ENCODE measurements at regions not wholly inside any gene's neighbourhood (a gene's known extent, or its start where the extent isn't known, plus 50 kb on each side); places are given as distances from the start of the nearest gene placed in this dataset.

DNA sequence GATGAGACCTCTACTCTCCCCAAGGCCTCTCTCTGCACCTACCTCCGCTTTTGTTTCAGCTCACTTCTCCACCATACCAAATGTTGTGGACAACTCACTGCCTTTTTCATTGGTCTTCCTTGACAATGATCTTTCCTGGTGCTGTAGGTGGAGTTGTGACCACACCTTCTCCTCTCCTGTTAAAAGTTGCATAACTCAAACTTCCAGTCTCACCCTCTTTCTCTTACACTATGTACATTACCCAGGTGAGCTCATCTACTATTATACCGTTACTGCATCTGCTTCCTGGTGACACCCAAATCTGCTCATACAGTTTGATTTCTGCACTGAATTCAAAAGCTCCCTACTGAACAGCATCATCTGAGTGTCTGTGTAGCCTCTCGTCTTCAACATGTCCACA, 542.8 kb downstream of the GALC start:
- no peaks in the 10 kb centered on the region for H3K36me3 Mint-ChIP-seq (ENCODE audit: low read depth, unreplicated experiment)
- Histone ChIP-seq H3K9me3 (ENCODE audit: insufficient read depth, low read depth, low read length) (no peaks in the 10 kb centered on the region), H3K4me3 (ENCODE audit: insufficient read depth, low read depth, low read length) (no peak overlapping the region), H3K27ac (ENCODE audit: low read depth, low read length) (no peak overlapping the region), H3K79me2 (ENCODE audit: insufficient read depth, low read length) (no peaks in the 10 kb centered on the region), H3K9ac (ENCODE audit: low read length) (no peak overlapping the region), H3K4me2 (ENCODE audit: low read length) (no peak overlapping the region), H3K4me1 (ENCODE audit: insufficient read depth, low read length) (no peaks in the 10 kb centered on the region), H4K20me1 (ENCODE audit: insufficient read depth, low read length) (no peaks in the 10 kb centered on the region), H2AFZ (ENCODE audit: low read depth, low read length) (no peak overlapping the region), H3K36me3 (ENCODE audit: insufficient read depth, low read length) (no peaks in the 10 kb centered on the region), H3K27me3 (ENCODE audit: insufficient read depth, low read length) (no peaks in the 10 kb centered on the region)
- no peak for DNase-seq (ENCODE audit: low read depth)
- no peak for FAIRE-seq
- H3K27me3 Mint-ChIP-seq (ENCODE audit: low read depth, unreplicated experiment), result no peaks in the 10 kb centered on the region
- no peak overlapping the region for H3K4me3 Mint-ChIP-seq (ENCODE audit: unreplicated experiment)
- H3K9me3 Mint-ChIP-seq (ENCODE audit: unreplicated experiment), result no peaks in the 10 kb centered on the region
- H3K27ac Mint-ChIP-seq (ENCODE audit: unreplicated experiment), result no peak overlapping the region
- no peaks in the 10 kb centered on the region for H3K4me1 Mint-ChIP-seq (ENCODE audit: low read depth, unreplicated experiment)
- TF ChIP-seq, protein P1, sequence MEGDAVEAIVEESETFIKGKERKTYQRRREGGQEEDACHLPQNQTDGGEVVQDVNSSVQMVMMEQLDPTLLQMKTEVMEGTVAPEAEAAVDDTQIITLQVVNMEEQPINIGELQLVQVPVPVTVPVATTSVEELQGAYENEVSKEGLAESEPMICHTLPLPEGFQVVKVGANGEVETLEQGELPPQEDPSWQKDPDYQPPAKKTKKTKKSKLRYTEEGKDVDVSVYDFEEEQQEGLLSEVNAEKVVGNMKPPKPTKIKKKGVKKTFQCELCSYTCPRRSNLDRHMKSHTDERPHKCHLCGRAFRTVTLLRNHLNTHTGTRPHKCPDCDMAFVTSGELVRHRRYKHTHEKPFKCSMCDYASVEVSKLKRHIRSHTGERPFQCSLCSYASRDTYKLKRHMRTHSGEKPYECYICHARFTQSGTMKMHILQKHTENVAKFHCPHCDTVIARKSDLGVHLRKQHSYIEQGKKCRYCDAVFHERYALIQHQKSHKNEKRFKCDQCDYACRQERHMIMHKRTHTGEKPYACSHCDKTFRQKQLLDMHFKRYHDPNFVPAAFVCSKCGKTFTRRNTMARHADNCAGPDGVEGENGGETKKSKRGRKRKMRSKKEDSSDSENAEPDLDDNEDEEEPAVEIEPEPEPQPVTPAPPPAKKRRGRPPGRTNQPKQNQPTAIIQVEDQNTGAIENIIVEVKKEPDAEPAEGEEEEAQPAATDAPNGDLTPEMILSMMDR (IDR thresholded peaks at IDR 0.05; ENCODE audit: insufficient read depth, low read depth, low read length), result no peak
- no peak for TF ChIP-seq EZH2 (IDR thresholded peaks at IDR 0.05; ENCODE audit: insufficient read depth, low read length)

DNA sequence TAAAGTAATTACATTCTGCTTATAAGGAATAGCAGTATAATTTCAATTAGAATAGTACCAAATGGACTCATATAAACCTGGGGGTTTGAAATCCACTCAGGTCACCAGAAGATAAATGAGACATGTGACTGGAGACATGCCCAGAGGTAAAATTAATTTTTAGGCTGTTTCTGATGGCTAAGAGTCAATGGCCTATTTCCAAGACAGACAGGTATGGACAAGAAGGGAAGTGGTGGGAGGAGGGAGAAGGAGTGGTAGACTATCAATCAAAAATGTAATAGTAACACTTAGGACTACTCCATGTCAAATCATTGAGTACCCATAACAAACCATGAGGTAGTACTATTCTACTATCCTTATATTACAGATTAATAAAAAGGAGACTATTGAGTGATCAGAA, 544.0 kb downstream of the GALC start:
- H3K4me3 ChIP-seq (ENCODE audit: insufficient read depth, low read depth, low read length), result no peak overlapping the region
- Mint-ChIP-seq H3K27me3 (ENCODE audit: low read depth, unreplicated experiment) (no peaks in the 10 kb centered on the region), H3K4me3 (ENCODE audit: unreplicated experiment) (no peak overlapping the region), H3K27ac (ENCODE audit: unreplicated experiment) (no peak overlapping the region), H3K36me3 (ENCODE audit: low read depth, unreplicated experiment) (no peaks in the 10 kb centered on the region), H3K4me1 (ENCODE audit: low read depth, unreplicated experiment) (no peaks in the 10 kb centered on the region), H3K9me3 (ENCODE audit: unreplicated experiment) (no peaks in the 10 kb centered on the region)
- no peaks in the 10 kb centered on the region for H3K79me2 ChIP-seq (ENCODE audit: insufficient read depth, low read length)
- H3K9ac ChIP-seq (ENCODE audit: low read length), result no peak overlapping the region
- no peak overlapping the region for H3K27ac ChIP-seq (ENCODE audit: low read depth, low read length)
- no peaks in the 10 kb centered on the region for H3K27me3 ChIP-seq (ENCODE audit: insufficient read depth, low read length)
- H4K20me1 ChIP-seq (ENCODE audit: insufficient read depth, low read length), result no peaks in the 10 kb centered on the region
- no peaks in the 10 kb centered on the region for H3K9me3 ChIP-seq (ENCODE audit: insufficient read depth, low read depth, low read length)
- no peak for FAIRE-seq
- TF ChIP-seq, protein P1 (IDR thresholded peaks at IDR 0.05; ENCODE audit: insufficient read depth, low read depth, low read length), result no peak
- no peak for TF ChIP-seq EZH2 (IDR thresholded peaks at IDR 0.05; ENCODE audit: insufficient read depth, low read length)
- no peaks in the 10 kb centered on the region for H3K36me3 ChIP-seq (ENCODE audit: insufficient read depth, low read length)
- no peak overlapping the region for H2AFZ ChIP-seq (ENCODE audit: low read depth, low read length)
- no peaks in the 10 kb centered on the region for H3K4me1 ChIP-seq (ENCODE audit: insufficient read depth, low read length)
- DNase-seq (ENCODE audit: low read depth), result no peak
- no peak overlapping the region for H3K4me2 ChIP-seq (ENCODE audit: low read length)

DNA sequence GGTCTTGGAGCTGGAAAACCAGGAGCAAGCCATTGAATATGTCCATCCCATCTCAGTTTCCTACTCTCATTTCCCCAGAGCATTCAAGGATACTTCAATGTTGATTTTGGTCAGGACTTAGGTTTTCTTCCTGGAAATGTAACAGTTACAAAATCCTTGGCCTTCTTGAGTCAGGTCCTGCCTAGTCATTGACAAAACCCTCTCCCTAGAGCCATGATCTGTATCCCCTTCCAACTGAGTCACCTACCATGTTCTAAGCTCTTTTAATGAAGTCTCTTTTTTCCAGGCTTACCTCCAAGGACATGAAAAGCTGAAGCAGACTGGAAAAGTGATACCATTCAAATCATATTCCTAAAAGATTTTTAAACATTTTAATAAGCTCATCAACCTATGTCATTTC, 549.2 kb downstream of the GALC start:
- H3K4me1 Mint-ChIP-seq (ENCODE audit: low read depth, unreplicated experiment), result no peaks in the 10 kb centered on the region
- H3K36me3 Mint-ChIP-seq (ENCODE audit: low read depth, unreplicated experiment), result no peaks in the 10 kb centered on the region
- Histone ChIP-seq H3K4me3 (ENCODE audit: insufficient read depth, low read depth, low read length) (no peak overlapping the region), H3K27ac (ENCODE audit: low read depth, low read length) (no peak overlapping the region), H3K79me2 (ENCODE audit: insufficient read depth, low read length) (no peaks in the 10 kb centered on the region), H4K20me1 (ENCODE audit: insufficient read depth, low read length) (no peaks in the 10 kb centered on the region), H2AFZ (ENCODE audit: low read depth, low read length) (no peak overlapping the region), H3K36me3 (ENCODE audit: insufficient read depth, low read length) (no peaks in the 10 kb centered on the region), H3K27me3 (ENCODE audit: insufficient read depth, low read length) (no peaks in the 10 kb centered on the region), H3K4me1 (ENCODE audit: insufficient read depth, low read length) (no peaks in the 10 kb centered on the region), H3K4me2 (ENCODE audit: low read length) (no peak overlapping the region), H3K9ac (ENCODE audit: low read length) (no peak overlapping the region), H3K9me3 (ENCODE audit: insufficient read depth, low read depth, low read length) (no peaks in the 10 kb centered on the region)
- no peaks in the 10 kb centered on the region for H3K27me3 Mint-ChIP-seq (ENCODE audit: low read depth, unreplicated experiment)
- H3K9me3 Mint-ChIP-seq (ENCODE audit: unreplicated experiment), result no peaks in the 10 kb centered on the region
- H3K4me3 Mint-ChIP-seq (ENCODE audit: unreplicated experiment), result no peak overlapping the region
- DNase-seq (ENCODE audit: low read depth) (no peak), FAIRE-seq (no peak)
- no peak for TF ChIP-seq EZH2 (IDR thresholded peaks at IDR 0.05; ENCODE audit: insufficient read depth, low read length)
- TF ChIP-seq, protein P1 (IDR thresholded peaks at IDR 0.05; ENCODE audit: insufficient read depth, low read depth, low read length), result no peak
- H3K27ac Mint-ChIP-seq (ENCODE audit: unreplicated experiment), result no peak overlapping the region
